Fibroblast of lung (primary cell): ENCODE measurements at regions not wholly inside any gene's neighbourhood (a gene's known extent, or its start where the extent isn't known, plus 50 kb on each side); places are given as distances from the start of the nearest gene placed in this dataset.

Source experiments
- EZH2 ChIP-seq: IDR thresholded peaks from 2 replicates; pipeline ENCODE4 v1.5.1; 2012; ENCODE audit warnings: low read length, control low read depth, mild to moderate bottlenecking; ENCODE audit errors: missing control alignments
- TF ChIP-seq, protein P1 (sequence below), 2 donors: IDR thresholded peaks in 1 of 2; conservative IDR thresholded peaks in 1 of 2; 1 replicate in 1 of 2; 2 replicates in 1 of 2; pipeline ENCODE4 v1.5.1; 2011 to 2012; ENCODE audit warnings: low read length in 2 of 2, control low read depth in 1 of 2, inconsistent platforms in 1 of 2, low read depth in 1 of 2, mild to moderate bottlenecking in 1 of 2

DNA sequence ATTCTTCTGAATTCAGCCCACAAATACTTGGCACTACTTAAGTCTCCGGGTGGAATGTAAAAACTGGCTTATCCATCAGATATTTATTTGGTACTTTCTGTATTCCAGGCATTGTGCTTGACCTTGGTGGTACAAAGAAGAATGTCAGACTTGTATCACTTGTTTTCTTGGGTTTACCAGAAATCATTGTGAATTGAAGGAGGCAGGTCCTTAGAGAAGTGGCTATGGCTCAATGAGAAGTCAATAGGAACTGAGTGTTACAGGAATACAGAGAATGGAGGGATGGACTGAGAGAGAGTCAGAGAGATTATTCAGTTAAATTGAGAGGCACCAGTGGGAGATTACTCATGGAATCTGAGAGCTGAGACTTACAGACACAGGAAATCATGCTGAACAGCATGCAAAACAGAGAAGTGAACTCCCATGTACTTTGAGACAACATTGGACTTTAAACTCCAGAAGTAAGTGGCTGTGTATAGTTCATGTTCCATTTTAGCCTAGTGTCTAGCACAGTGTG is 704.1 kb downstream of the CDH11 start:
- no peak for TF ChIP-seq EZH2
- TF ChIP-seq, protein P1, sequence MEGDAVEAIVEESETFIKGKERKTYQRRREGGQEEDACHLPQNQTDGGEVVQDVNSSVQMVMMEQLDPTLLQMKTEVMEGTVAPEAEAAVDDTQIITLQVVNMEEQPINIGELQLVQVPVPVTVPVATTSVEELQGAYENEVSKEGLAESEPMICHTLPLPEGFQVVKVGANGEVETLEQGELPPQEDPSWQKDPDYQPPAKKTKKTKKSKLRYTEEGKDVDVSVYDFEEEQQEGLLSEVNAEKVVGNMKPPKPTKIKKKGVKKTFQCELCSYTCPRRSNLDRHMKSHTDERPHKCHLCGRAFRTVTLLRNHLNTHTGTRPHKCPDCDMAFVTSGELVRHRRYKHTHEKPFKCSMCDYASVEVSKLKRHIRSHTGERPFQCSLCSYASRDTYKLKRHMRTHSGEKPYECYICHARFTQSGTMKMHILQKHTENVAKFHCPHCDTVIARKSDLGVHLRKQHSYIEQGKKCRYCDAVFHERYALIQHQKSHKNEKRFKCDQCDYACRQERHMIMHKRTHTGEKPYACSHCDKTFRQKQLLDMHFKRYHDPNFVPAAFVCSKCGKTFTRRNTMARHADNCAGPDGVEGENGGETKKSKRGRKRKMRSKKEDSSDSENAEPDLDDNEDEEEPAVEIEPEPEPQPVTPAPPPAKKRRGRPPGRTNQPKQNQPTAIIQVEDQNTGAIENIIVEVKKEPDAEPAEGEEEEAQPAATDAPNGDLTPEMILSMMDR (conservative IDR thresholded peaks at IDR 0.05 in 1 of 2, IDR thresholded peaks at IDR 0.05 in 1 of 2; ENCODE audit: low read depth in 1 of 2, low read length in 2 of 2), result no peak
